GM18505 (cell line): ENCODE measurements at regions not wholly inside any gene's neighbourhood (a gene's known extent, or its start where the extent isn't known, plus 50 kb on each side); places are given as distances from the start of the nearest gene placed in this dataset.

Source experiments
- ATAC-seq: cut with Tn5 transposase; IDR thresholded peaks from one replicate; pipeline ENCODE4 v1.9.1; 2021; ENCODE audit not compliant: unreplicated experiment
- POLR2A ChIP-seq: IDR thresholded peaks from 4 replicates; pipeline ENCODE4 v1.6.1; 2011; ENCODE audit warnings: borderline replicate concordance; ENCODE audit not compliant: insufficient read depth, insufficient read length; ENCODE audit errors: extremely low read depth

DNA sequence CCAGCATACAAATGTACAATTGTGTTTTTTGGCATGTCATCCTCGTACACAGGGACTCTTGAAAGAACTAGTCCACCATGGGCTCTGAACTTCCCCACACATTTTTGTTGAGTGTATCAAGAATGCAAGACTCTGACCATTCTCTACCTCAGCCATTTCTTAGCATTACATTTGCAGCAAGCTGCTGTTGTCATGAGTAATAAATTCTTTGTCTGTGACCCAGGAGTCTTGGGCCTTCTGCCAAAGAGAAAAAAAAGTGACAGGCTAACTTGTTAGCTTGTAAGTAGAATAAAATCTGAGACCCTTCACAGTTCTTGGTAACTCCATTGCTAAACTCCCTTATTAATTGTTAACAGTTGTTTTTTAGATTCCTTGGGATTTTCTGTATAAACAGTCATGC, 542.3 kb upstream of the MBL2 start:
- ATAC-seq, result no peak

GRCh38 chr10:53298443-53298842, 525.9 kb upstream of the MBL2 start:
- no peak for TF ChIP-seq POLR2A
- no peak for ATAC-seq

More for the DNA sequence above, 542.3 kb upstream of the MBL2 start:
- no peak for TF ChIP-seq POLR2A

DNA sequence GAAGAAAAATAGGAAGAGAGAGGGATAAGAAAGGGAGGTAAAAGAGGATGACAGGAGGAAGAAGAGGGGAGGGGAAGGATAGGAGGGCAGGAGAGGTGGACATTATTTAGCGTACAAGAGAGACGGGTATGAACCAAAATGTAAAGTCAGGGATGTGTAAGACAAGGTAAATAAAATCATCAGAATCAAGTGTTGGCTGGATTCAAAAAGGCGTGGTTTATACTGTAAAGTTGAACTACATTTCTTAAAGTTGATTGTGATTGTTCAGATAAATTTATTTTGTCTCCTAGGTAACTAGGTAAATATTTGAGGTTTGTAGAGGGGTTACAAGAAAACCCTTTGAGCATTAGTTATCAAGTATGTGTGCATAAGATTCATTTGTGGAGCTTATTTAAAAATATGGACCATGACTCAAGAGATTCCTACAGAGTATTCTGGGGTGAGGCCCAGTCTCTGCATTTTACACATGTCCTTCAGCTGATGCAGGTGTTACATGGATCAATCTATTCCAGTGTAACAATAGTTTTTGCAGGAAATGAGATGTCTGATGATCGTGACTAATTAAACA, 512.1 kb upstream of the MBL2 start:
- TF ChIP-seq POLR2A, result no peak
- no peak for ATAC-seq

DNA sequence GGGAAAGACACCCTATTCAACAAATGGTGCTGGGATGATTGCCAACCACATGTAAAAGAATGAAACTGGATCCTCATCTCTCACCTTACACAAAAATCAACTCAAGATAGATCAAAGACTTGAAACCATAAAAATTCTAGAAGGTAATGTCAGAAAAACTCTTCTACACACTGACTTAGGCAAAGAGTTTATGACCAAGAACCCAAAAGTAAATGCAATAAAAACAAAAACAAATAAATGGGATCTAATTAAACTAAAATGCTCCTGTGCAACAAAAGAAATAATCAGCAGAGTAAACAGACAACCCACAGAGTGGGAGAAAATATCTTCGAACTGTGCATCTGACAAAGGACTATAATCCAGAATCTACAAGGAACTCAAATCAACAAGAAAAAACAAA, 504.2 kb upstream of the MBL2 start:
- no peak for ATAC-seq
- TF ChIP-seq POLR2A, result no peak

DNA sequence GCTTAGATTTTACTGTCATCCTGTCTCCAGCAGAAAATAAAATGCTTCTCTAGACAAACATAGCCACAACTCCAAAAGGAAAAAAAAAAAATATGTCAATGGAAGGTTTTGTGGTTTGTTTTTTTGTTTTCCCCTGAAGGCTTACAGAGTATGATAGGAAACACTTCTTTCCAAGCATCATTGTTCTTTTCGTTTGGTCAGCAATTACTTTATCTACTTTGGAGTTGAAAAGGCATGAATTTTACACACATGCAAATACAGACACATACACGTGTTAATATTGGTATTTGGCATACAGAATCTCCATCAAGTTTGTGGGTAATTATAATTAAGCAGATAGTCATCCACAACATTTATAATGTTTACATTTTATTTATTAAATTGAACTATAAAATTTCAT, 496.9 kb upstream of the MBL2 start:
- no peak for ATAC-seq
- TF ChIP-seq POLR2A, result no peak

DNA sequence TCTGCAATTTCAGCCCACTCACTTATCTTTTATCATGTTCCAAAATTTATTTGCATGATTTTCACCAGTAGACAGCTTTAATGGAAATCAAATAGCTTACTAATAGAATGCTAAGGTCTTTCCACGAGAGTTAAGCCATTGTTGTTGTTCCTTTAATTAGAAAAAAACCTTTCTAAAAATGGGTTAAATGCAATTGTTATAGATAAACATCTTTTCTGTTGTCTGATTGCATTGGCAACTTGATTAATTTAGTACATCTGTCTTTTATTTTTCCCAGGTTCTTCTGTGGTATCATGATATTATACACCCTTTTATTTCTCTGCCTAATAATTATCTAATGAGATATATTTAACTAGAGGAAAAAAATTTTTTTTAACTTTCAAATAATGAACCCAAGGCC, 487.6 kb upstream of the MBL2 start:
- no peak for ATAC-seq

GRCh38 chr10:53256623-53257022, 484.0 kb upstream of the MBL2 start:
- ATAC-seq, result no peak
- no peak for TF ChIP-seq POLR2A

More for the DNA sequence above, 487.6 kb upstream of the MBL2 start:
- TF ChIP-seq POLR2A, result no peak

DNA sequence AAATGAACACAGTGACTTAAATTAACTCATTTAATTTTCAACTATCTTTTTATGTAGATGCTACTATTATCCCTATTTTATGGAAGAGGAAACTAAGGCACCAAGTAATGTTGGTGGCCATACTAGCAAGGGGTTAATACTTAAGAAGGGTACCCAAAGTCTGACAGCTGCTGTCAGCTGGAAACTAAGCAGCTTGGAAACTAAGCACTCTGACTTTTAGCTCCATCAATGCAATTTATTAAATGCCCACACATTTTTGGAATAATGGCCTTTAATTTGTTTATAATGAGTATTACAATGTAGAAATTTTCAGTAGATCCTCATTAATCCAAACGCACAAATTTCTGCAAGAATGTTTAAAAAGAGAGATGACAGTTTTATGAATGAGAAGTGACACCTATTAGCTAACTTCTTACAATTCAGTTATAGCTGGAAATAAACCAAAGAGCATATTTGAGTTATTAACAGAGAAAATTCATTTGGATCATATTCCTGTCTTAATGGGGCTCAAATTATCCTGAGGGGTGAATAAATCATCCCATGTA, 483.1 kb upstream of the MBL2 start:
- ATAC-seq, result no peak
- TF ChIP-seq POLR2A, result no peak

GRCh38 chr10:53253221-53253620, 480.6 kb upstream of the MBL2 start:
- ATAC-seq, result no peak
- no peak for TF ChIP-seq POLR2A

DNA sequence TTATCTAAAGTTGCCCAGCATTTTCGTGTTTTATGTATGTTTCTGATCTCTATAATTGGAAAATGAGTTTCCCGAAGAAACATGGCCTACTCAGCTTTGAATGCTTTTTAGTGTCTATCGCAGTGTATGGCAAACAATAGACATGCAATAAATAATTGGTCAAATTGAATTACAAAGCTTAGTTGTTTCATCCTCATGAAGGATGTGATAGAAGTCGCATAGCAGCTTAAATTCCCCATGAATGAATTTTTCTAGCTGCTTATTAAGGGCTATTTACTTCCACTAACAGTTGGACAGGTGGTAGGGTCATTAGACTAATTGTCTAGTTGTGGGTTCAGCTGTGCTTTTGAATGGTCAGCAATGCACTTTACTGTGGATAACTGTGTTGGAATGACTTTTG, 467.3 kb upstream of the MBL2 start:
- no peak for TF ChIP-seq POLR2A
- ATAC-seq, result no peak

DNA sequence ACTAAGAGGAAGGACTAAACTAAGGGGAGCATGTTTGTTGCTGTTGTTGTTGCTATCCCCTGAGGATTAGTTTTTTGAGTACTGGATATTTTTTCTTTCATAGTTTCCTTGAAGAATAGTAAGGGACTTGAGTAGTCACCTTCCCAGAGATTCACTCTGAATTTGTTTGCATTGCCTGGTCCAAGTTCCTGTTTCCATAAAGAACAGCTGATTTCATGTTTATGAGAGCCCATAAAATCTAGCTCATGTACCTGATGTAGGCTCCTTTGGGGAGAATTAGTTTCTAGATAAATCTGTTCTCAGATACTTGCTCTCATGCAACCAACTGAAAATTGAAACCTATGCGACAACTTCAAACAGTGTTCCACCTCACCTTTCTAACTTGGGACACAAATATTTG, 464.4 kb upstream of the MBL2 start:
- no peak for ATAC-seq
- no peak for TF ChIP-seq POLR2A

- ATAC-seq, result no peak
- no peak for TF ChIP-seq POLR2A
These were observed 461.2 kb upstream of the MBL2 start for GRCh38 chr10:53233749-53234148.

DNA sequence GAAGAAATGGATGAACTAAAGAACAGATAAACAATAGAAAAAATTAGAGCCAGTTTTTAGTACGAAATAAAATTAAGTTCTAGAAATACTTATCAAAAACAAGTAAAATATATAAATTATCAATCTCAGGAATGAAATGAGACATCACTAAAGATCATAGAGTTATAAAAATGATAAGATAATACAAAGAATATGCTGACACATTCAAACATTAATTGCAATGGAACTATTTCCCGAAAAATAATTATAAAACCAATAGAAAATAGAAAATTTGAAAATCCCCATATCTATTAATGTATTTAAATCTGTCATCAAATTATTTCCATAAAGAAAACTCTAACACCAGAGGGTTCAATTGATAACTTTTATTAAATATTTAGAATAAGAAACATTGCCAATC, 458.1 kb upstream of the MBL2 start:
- TF ChIP-seq POLR2A, result no peak
- no peak for ATAC-seq

DNA sequence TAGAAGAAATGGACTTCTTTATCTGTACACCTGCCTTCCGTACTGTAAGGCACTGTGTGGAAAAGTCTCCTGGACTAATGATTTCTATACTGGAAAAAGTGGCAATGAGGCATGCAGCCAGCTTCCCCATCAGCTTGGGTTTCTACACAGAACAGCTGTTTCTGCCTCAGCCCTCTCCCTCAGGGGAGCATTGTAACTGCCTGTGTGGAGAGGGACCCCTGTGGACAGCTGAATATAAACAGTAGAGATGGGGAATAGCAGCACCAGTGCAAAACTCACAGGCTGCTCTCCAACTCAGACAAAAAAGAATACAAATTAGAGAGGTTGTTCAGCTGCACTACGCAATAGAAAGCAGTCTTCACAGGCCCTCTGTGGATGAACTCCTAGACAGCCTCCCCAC, 451.3 kb upstream of the MBL2 start:
- no peak for ATAC-seq
- TF ChIP-seq POLR2A, result no peak

- no peak for TF ChIP-seq POLR2A
- no peak for ATAC-seq
These were observed 450.2 kb upstream of the MBL2 start for GRCh38 chr10:53222806-53223205.
